Neural cell (in vitro differentiated cells): ENCODE measurements at regions not wholly inside any gene's neighbourhood (a gene's known extent, or its start where the extent isn't known, plus 50 kb on each side); places are given as distances from the start of the nearest gene placed in this dataset.

ENCODE experiments used
- H2AFZ ChIP-seq: fragments of 200-600, 300-800 bp; sonication (generic), shearing (Covaris generic); 2 replicates; pipeline ENCODE4 v1.6.0; 2014; ENCODE audit warnings: low read depth, mild to moderate bottlenecking, antibody characterized with exemption, low read length, moderate library complexity
- H3F3A ChIP-seq: fragments of 200-600 bp; shearing (Covaris generic); 2 replicates; pipeline ENCODE4 v1.6.1; 2016; ENCODE audit warnings: mild to moderate bottlenecking, moderate library complexity, mixed read lengths, antibody characterized with exemption, low read length; ENCODE audit not compliant: insufficient read depth, poor library complexity, severe bottlenecking
- H3K27ac ChIP-seq: fragments of 200-600, 300-800 bp; sonication (generic), shearing (Covaris generic); 2 replicates; pipeline ENCODE4 v1.5.1; 2014; ENCODE audit warnings: mild to moderate bottlenecking, low read length, moderate library complexity
- H3K27me3 ChIP-seq: fragments of 300-800, 200-600 bp; sonication (generic), shearing (Covaris generic); 2 replicates; pipeline ENCODE4 v1.6.0; 2014; ENCODE audit warnings: mild to moderate bottlenecking, low read depth, low read length, moderate library complexity; ENCODE audit not compliant: insufficient read depth
- H3K36me3 ChIP-seq: fragments of 300-800, 200-600 bp; sonication (generic), shearing (Covaris generic); 2 replicates; pipeline ENCODE4 v1.5.1; 2014; ENCODE audit warnings: mild to moderate bottlenecking, antibody characterized with exemption, low read length, moderate library complexity; ENCODE audit not compliant: insufficient read depth
- H3K4me2 ChIP-seq: fragments of 300-800, 200-600 bp; sonication (generic), shearing (Covaris generic); 2 replicates; pipeline ENCODE4 v1.6.0; 2014; ENCODE audit warnings: mild to moderate bottlenecking, low read length
- H3K4me3 ChIP-seq: fragments of 300-800, 200-600 bp; sonication (generic), shearing (Covaris generic); 2 replicates; pipeline ENCODE4 v1.5.1; 2014; ENCODE audit warnings: mild to moderate bottlenecking, low read length, moderate library complexity
- H3K79me2 ChIP-seq: fragments of 200-600 bp; shearing (Covaris generic); replicated peaks from 2 replicates; pipeline ENCODE4 v1.6.0; 2014; ENCODE audit warnings: mild to moderate bottlenecking, low read length, moderate library complexity; ENCODE audit not compliant: insufficient read depth
- H3K9ac ChIP-seq: fragments of 300-800, 200-600 bp; sonication (generic), shearing (Covaris generic); 2 replicates; pipeline ENCODE4 v1.6.1; 2016; ENCODE audit warnings: mild to moderate bottlenecking, low read length, mixed read lengths
- H3K9me2 ChIP-seq: fragments of 200-600 bp; shearing (Covaris generic); 2 replicates; pipeline ENCODE4 v1.6.1; 2016; ENCODE audit warnings: mild to moderate bottlenecking, low read length, mixed read lengths; ENCODE audit not compliant: insufficient read depth
- H3K9me3 ChIP-seq: fragments of 200-600, 300-800 bp; sonication (generic), shearing (Covaris generic); 2 replicates; pipeline ENCODE4 v1.6.1; 2016; ENCODE audit warnings: mild to moderate bottlenecking, mixed run types, low read length, moderate library complexity, mixed read lengths
- H4K20me1 ChIP-seq: fragments of 200-600 bp; shearing (Covaris generic); 2 replicates; pipeline ENCODE4 v1.6.1; 2016; ENCODE audit warnings: mild to moderate bottlenecking, mixed run types; ENCODE audit not compliant: insufficient read depth
- CTCF ChIP-seq: fragments of 450-650 bp; IDR thresholded peaks from 2 replicates; pipeline ENCODE4 v1.5.1; 2014; ENCODE audit warnings: antibody characterized with exemption, mild to moderate bottlenecking, moderate library complexity; ENCODE audit not compliant: poor library complexity, severe bottlenecking
- EP300 ChIP-seq: fragments of 450-650 bp; conservative IDR thresholded peaks from 2 replicates; pipeline ENCODE4 v1.6.1; 2014; ENCODE audit warnings: antibody characterized with exemption, mild to moderate bottlenecking, moderate library complexity; ENCODE audit not compliant: poor library complexity, severe bottlenecking
- EZH2 ChIP-seq: fragments of 200-600, 300-800 bp; shearing (Covaris generic), sonication (generic); IDR thresholded peaks from 2 replicates; pipeline ENCODE4 v1.6.1; 2014; ENCODE audit warnings: antibody characterized with exemption, low read length, borderline replicate concordance, mild to moderate bottlenecking; ENCODE audit not compliant: insufficient read depth, poor library complexity, severe bottlenecking
- MXI1 ChIP-seq: fragments of 450-650 bp; conservative IDR thresholded peaks from 2 replicates; pipeline ENCODE4 v1.6.1; 2014; ENCODE audit warnings: antibody characterized with exemption, mild to moderate bottlenecking; ENCODE audit not compliant: poor library complexity, severe bottlenecking
- POLR2AphosphoS5 ChIP-seq: IDR thresholded peaks from 2 replicates; pipeline ENCODE4 v1.6.1; 2012
- RAD21 ChIP-seq: fragments of 450-650 bp; conservative IDR thresholded peaks from 2 replicates; pipeline ENCODE4 v1.6.1; 2014; ENCODE audit warnings: antibody characterized with exemption, mild to moderate bottlenecking, moderate library complexity
- SMC3 ChIP-seq: fragments of 450-650 bp; conservative IDR thresholded peaks from 2 replicates; pipeline ENCODE4 v1.6.1; 2014; ENCODE audit warnings: antibody characterized with exemption, mild to moderate bottlenecking, moderate library complexity; ENCODE audit not compliant: poor library complexity
- TAF1 ChIP-seq: IDR thresholded peaks from 2 replicates; pipeline ENCODE4 v1.6.1; 2012; ENCODE audit warnings: low read depth
- TF ChIP-seq, protein P1 (sequence below): IDR thresholded peaks from 2 replicates; pipeline ENCODE4 v1.6.1; 2012; ENCODE audit warnings: borderline replicate concordance

GRCh38 chr5:160969645-160970044 is 117.6 kb upstream of the ATP10B start:
- H2AFZ ChIP-seq, result no peak overlapping the region
- H3K9ac ChIP-seq, result no peak overlapping the region
- H3K4me3 ChIP-seq, result no peak overlapping the region
- no peaks in the 10 kb centered on the region for H3K79me2 ChIP-seq
- H3K9me3 ChIP-seq, result no peaks in the 10 kb centered on the region
- H3K4me2 ChIP-seq, result no peak overlapping the region
- peaks cover 2% of the 10 kb centered on the region for H3F3A ChIP-seq
- no peaks in the 10 kb centered on the region for H3K9me2 ChIP-seq
- no peak for TF ChIP-seq SMC3
- peak; percentile 42 for TF ChIP-seq EP300
- no peaks in the 10 kb centered on the region for H3K36me3 ChIP-seq
- H4K20me1 ChIP-seq, result no peaks in the 10 kb centered on the region
- H3K27ac ChIP-seq, result peak overlapping the region; percentile 36
- H3K27me3 ChIP-seq, result no peaks in the 10 kb centered on the region

- H3K9me3 ChIP-seq, result no peaks in the 10 kb centered on the region
- no peaks in the 10 kb centered on the region for H3K27me3 ChIP-seq
- no peaks in the 10 kb centered on the region for H3K79me2 ChIP-seq
- H4K20me1 ChIP-seq, result no peaks in the 10 kb centered on the region
- no peaks in the 10 kb centered on the region for H3K36me3 ChIP-seq
- no peaks in the 10 kb centered on the region for H3K9me2 ChIP-seq
- TF ChIP-seq RAD21, result no peak
- TF ChIP-seq MXI1, result no peak
- no peak for TF ChIP-seq EP300
- TF ChIP-seq POLR2AphosphoS5, result no peak
- TF ChIP-seq TAF1, result no peak
- TF ChIP-seq SMC3, result no peak
- TF ChIP-seq EZH2, result no peak
- TF ChIP-seq CTCF, result no peak
- TF ChIP-seq, protein P1, sequence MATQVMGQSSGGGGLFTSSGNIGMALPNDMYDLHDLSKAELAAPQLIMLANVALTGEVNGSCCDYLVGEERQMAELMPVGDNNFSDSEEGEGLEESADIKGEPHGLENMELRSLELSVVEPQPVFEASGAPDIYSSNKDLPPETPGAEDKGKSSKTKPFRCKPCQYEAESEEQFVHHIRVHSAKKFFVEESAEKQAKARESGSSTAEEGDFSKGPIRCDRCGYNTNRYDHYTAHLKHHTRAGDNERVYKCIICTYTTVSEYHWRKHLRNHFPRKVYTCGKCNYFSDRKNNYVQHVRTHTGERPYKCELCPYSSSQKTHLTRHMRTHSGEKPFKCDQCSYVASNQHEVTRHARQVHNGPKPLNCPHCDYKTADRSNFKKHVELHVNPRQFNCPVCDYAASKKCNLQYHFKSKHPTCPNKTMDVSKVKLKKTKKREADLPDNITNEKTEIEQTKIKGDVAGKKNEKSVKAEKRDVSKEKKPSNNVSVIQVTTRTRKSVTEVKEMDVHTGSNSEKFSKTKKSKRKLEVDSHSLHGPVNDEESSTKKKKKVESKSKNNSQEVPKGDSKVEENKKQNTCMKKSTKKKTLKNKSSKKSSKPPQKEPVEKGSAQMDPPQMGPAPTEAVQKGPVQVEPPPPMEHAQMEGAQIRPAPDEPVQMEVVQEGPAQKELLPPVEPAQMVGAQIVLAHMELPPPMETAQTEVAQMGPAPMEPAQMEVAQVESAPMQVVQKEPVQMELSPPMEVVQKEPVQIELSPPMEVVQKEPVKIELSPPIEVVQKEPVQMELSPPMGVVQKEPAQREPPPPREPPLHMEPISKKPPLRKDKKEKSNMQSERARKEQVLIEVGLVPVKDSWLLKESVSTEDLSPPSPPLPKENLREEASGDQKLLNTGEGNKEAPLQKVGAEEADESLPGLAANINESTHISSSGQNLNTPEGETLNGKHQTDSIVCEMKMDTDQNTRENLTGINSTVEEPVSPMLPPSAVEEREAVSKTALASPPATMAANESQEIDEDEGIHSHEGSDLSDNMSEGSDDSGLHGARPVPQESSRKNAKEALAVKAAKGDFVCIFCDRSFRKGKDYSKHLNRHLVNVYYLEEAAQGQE, result no peak
- H3K4me3 ChIP-seq, result no peak overlapping the region
- no peak overlapping the region for H3K9ac ChIP-seq
- no peak overlapping the region for H3K4me2 ChIP-seq
- H3K27ac ChIP-seq, result no peak overlapping the region
- H2AFZ ChIP-seq, result no peak overlapping the region
- H3F3A ChIP-seq, result peaks cover 2% of the 10 kb centered on the region
These were observed 116.5 kb upstream of the ATP10B start for GRCh38 chr5:160968480-160968879.

GRCh38 chr5:160966921-160967320 is 114.9 kb upstream of the ATP10B start:
- Histone ChIP-seq H3K4me2 (no peak overlapping the region), H4K20me1 (no peaks in the 10 kb centered on the region)

More at GRCh38 chr5:160966921-160967320, 114.9 kb upstream of the ATP10B start:
- Histone ChIP-seq H3K27me3 (no peaks in the 10 kb centered on the region), H3K9me3 (no peaks in the 10 kb centered on the region), H3K79me2 (no peaks in the 10 kb centered on the region), H2AFZ (no peak overlapping the region), H3F3A (peaks cover 2% of the 10 kb centered on the region), H3K27ac (no peak overlapping the region), H3K9me2 (no peaks in the 10 kb centered on the region), H3K36me3 (no peaks in the 10 kb centered on the region), H3K4me3 (no peak overlapping the region), H3K9ac (no peak overlapping the region)
- no peak for TF ChIP-seq EZH2
- TF ChIP-seq POLR2AphosphoS5, result no peak
- no peak for TF ChIP-seq SMC3
- TF ChIP-seq MXI1, result no peak
- no peak for TF ChIP-seq RAD21
- no peak for TF ChIP-seq EP300
- TF ChIP-seq TAF1, result no peak
- no peak for TF ChIP-seq CTCF
- TF ChIP-seq, protein P1, result no peak
